SK-N-MC (cell line): ENCODE measurements at regions not wholly inside any gene's neighbourhood (a gene's known extent, or its start where the extent isn't known, plus 50 kb on each side); places are given as distances from the start of the nearest gene placed in this dataset.

Experiments used
- EZH2 ChIP-seq: fragments of 200-600 bp; sonication (generic); IDR thresholded peaks from one replicate; pipeline ENCODE4 v1.6.1; 2017; ENCODE audit warnings: antibody characterized with exemption
- POLR2AphosphoS5 ChIP-seq: IDR thresholded peaks from 2 replicates; pipeline ENCODE4 v1.6.1; 2012; ENCODE audit warnings: mild to moderate bottlenecking, low read depth, low read length, borderline replicate concordance

- TF ChIP-seq EZH2, result no peak
- TF ChIP-seq POLR2AphosphoS5, result no peak
Observed at GRCh38 chr2:66701251-66701650, 266.3 kb downstream of the MEIS1 start.
